GM12801 (cell line): ENCODE measurements at regions not wholly inside any gene's neighbourhood (a gene's known extent, or its start where the extent isn't known, plus 50 kb on each side); places are given as distances from the start of the nearest gene placed in this dataset.

Experiments used
- CTCF ChIP-seq: IDR thresholded peaks from one replicate; pipeline ENCODE4 v1.5.1; 2011; ENCODE audit warnings: control low read depth; ENCODE audit not compliant: insufficient read length; ENCODE audit errors: extremely low read depth

GRCh38 chr14:85728476-85729065 lies 198.6 kb downstream of the FLRT2 start:
- no peak for TF ChIP-seq CTCF

GRCh38 chr14:85714069-85714468 lies 184.1 kb downstream of the FLRT2 start:
- no peak for TF ChIP-seq CTCF

GRCh38 chr14:85711620-85712019 lies 181.7 kb downstream of the FLRT2 start:
- TF ChIP-seq CTCF = no peak
